Left lobe of liver (tissue), 2 donors: ENCODE measurements at regions not wholly inside any gene's neighbourhood (a gene's known extent, or its start where the extent isn't known, plus 50 kb on each side); places are given as distances from the start of the nearest gene placed in this dataset.
A peak's percentile ranks its signal among the peaks of the same experiment; 100 is the strongest.

Experiments
- ATAC-seq: fragments of 200-7000 bp; cut with Tn5 transposase; one replicate; pipeline ENCODE4 v1.9.1; 2020; ENCODE audit warnings: mild to moderate bottlenecking, moderate library complexity
- DNase-seq: peaks from one replicate; pipeline ENCODE4 v3.0.0-alpha.2; 2020; ENCODE audit warnings: low spot score
- donor health status: DM: no; HTN: no; CAD: no; lungs with moderate emphysema.
- donor health status: DM: no; HTN: yes; CAD: no.

GRCh38 chr3:10583798-10584708 is 78.7 kb upstream of the ATP2B2 start:
- ATAC-seq (no peak), DNase-seq (no peak)

- no peak for DNase-seq
- ATAC-seq, result no peak
These were observed 80.6 kb upstream of the ATP2B2 start for GRCh38 chr3:10585945-10586344.

- peak; percentile 74 for ATAC-seq
- no peak for DNase-seq
These were observed 89.5 kb upstream of the ATP2B2 start for GRCh38 chr3:10594915-10595314.

GRCh38 chr3:10596746-10597448 is 91.5 kb upstream of the ATP2B2 start:
- ATAC-seq (no peak), DNase-seq (no peak)

GRCh38 chr3:10597733-10598132 is 92.3 kb upstream of the ATP2B2 start:
- DNase-seq (no peak), ATAC-seq (no peak)

- no peak for DNase-seq
- ATAC-seq, result peak; percentile 25
These were observed 93.6 kb upstream of the ATP2B2 start for GRCh38 chr3:10599017-10599416.

GRCh38 chr3:10599444-10599843 is 94.1 kb upstream of the ATP2B2 start:
- DNase-seq (peak; percentile 67), ATAC-seq (peak; percentile 69)

- DNase-seq (no peak), ATAC-seq (no peak)
These were observed 94.9 kb upstream of the ATP2B2 start for GRCh38 chr3:10600296-10600714.

- ATAC-seq (peak; percentile 39), DNase-seq (no peak)
These were observed 95.3 kb upstream of the ATP2B2 start for GRCh38 chr3:10600726-10601125.

- DNase-seq, result no peak
- ATAC-seq, result peak; percentile 25
These were observed 95.9 kb upstream of the ATP2B2 start for GRCh38 chr3:10601151-10601856.

GRCh38 chr3:10601857-10602230 is 96.5 kb upstream of the ATP2B2 start:
- no peak for ATAC-seq
- no peak for DNase-seq

GRCh38 chr3:10602271-10602670 is 96.9 kb upstream of the ATP2B2 start:
- no peak for ATAC-seq
- DNase-seq, result no peak

GRCh38 chr3:10602769-10603768 is 97.7 kb upstream of the ATP2B2 start:
- DNase-seq (no peak), ATAC-seq (no peak)

GRCh38 chr3:10609134-10609533 is 103.7 kb upstream of the ATP2B2 start:
- no peak for DNase-seq
- peak; percentile 44 for ATAC-seq

- no peak for DNase-seq
- ATAC-seq, result no peak
These were observed 108.8 kb upstream of the ATP2B2 start for GRCh38 chr3:10614168-10614567.

GRCh38 chr3:10615715-10616114 is 110.3 kb upstream of the ATP2B2 start:
- ATAC-seq (no peak), DNase-seq (no peak)

GRCh38 chr3:10616321-10616720 is 110.9 kb upstream of the ATP2B2 start:
- DNase-seq (no peak), ATAC-seq (no peak)

GRCh38 chr3:10619989-10620832 is 114.8 kb upstream of the ATP2B2 start:
- no peak for DNase-seq
- ATAC-seq, result no peak

GRCh38 chr3:10620833-10621082 is 115.4 kb upstream of the ATP2B2 start:
- ATAC-seq (no peak), DNase-seq (no peak)
